ENCODE measurements at regions not wholly inside any gene's neighbourhood (a gene's known extent, or its start where the extent isn't known, plus 50 kb on each side); places are given as distances from the start of the nearest gene placed in this dataset.

DNA sequence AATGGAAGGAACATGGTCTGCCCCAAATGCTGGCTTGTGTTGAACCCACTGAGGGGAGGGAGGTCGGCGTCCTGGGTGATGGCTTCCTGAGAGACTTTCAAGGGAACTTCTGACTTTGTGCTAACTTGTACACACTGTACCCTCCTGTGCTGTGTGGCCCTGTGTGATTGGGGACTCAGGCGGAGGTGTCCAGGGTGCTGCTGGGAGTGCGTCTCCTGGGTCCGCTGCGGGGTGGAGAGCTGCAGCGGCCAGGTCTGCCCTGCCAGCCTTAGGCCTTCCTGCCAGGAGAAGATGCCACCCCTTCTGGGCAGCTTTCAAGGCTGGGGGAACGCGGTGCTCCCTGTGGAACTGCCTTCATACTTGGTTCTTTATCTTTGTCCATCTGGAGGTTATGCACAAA lies 170.1 kb downstream of the URI1 start:
- no peak for DNase-seq (ENCODE audit: low read depth in 1 of 2, low spot score in 2 of 2)
- Histone ChIP-seq H3K56ac (replicated peaks; ENCODE audit: insufficient read length, low read depth, low read length) (no peak overlapping the region), H2BK20ac (ENCODE audit: low read length) (no peak overlapping the region), H2BK15ac (ENCODE audit: low read length) (no peak overlapping the region), H2BK120ac (replicated peaks; ENCODE audit: low read depth, low read length) (no peak overlapping the region), H3K27me3 (replicated peaks in 1 of 4; ENCODE audit: control insufficient read depth in 3 of 4, extremely low read depth in 1 of 4, insufficient read depth in 3 of 4, low read length in 3 of 4) (no peaks in the 10 kb centered on the region), H4K5ac (ENCODE audit: insufficient read length, low read depth, low read length) (no peak overlapping the region), H3K14ac (ENCODE audit: insufficient read length) (no peak overlapping the region), H2AFZ (ENCODE audit: low read length) (no peak overlapping the region), H3K18ac (ENCODE audit: extremely low read depth, low read length) (no peak overlapping the region), H3K79me1 (ENCODE audit: low read depth, low read length) (no peaks in the 10 kb centered on the region; the same call in 1 of the 2 replicates), H3K27ac (ENCODE audit: low read depth, low read length) (no peak overlapping the region), H2BK12ac (ENCODE audit: low read depth, low read length) (no peak overlapping the region), H3K4me3 (ENCODE audit: extremely low read depth in 1 of 4, insufficient read depth in 2 of 4, low read depth in 3 of 4, low read length in 4 of 4) (no peak overlapping the region), H3K4ac (replicated peaks; ENCODE audit: insufficient read length, low read depth, low read length) (no peak overlapping the region), H3K4me2 (ENCODE audit: insufficient read depth in 1 of 2, low read depth in 2 of 2, low read length in 2 of 2) (no peak overlapping the region), H3K4me1 (replicated peaks in 1 of 4; ENCODE audit: control insufficient read depth in 3 of 4, insufficient read depth in 4 of 4, low read length in 3 of 4) (no peaks in the 10 kb centered on the region; a peak in 2 of 7 replicates), H3K9me3 (ENCODE audit: insufficient read depth in 2 of 2, low read depth in 1 of 2, low read length in 1 of 2) (no peaks in the 10 kb centered on the region), H3K9ac (replicated peaks in 1 of 4; ENCODE audit: extremely low read depth in 1 of 4, low read depth in 3 of 4, low read length in 3 of 4) (no peak overlapping the region), H4K91ac (replicated peaks; ENCODE audit: insufficient read length, low read length) (no peak overlapping the region), H2AK5ac (ENCODE audit: low read depth, low read length) (no peak overlapping the region), H3K36me3 (ENCODE audit: control insufficient read depth in 2 of 4, insufficient read depth in 4 of 4, low read length in 3 of 4) (no peaks in the 10 kb centered on the region), H4K8ac (ENCODE audit: extremely low read depth, insufficient read depth, low read length) (no peak overlapping the region), H3K79me2 (ENCODE audit: control insufficient read depth in 1 of 2, insufficient read depth in 2 of 2, low read length in 2 of 2) (no peaks in the 10 kb centered on the region), H3K23me2 (ENCODE audit: low read depth, low read length) (peaks cover 10% of the 10 kb centered on the region; the same call in 1 of the 2 replicates), H4K20me1 (replicated peaks in 1 of 2; ENCODE audit: control insufficient read depth in 1 of 2, insufficient read depth in 2 of 2, low read length in 2 of 2) (peaks cover 0 to 9% of the 10 kb centered on the region in 2 experiments), H3K23ac (ENCODE audit: insufficient read length) (no peak overlapping the region), H2BK5ac (ENCODE audit: low read depth, low read length) (no peak overlapping the region)
- ChIA-PET POLR2A (ENCODE audit: partially characterized antibody) (no interaction called here), CTCF (ENCODE audit: partially characterized antibody) (no interaction called here)
- TF ChIP-seq BRCA1 (IDR thresholded peaks at IDR 0.05; ENCODE audit: low read depth, low read length) (no peak), JUN (IDR thresholded peaks at IDR 0.05; ENCODE audit: low read depth, low read length) (no peak), HDAC2 (IDR thresholded peaks at IDR 0.05; ENCODE audit: borderline replicate concordance in 1 of 2, low read depth in 2 of 2, low read length in 2 of 2) (no peak), HDAC6 (IDR thresholded peaks at IDR 0.05; ENCODE audit: low read depth, low read length) (no peak), ZNF274 (IDR thresholded peaks at IDR 0.05; ENCODE audit: borderline replicate concordance, extremely low read depth, low read length) (no peak), NANOG (IDR thresholded peaks at IDR 0.05; ENCODE audit: insufficient read depth, low read depth, low read length, poor library complexity, severe bottlenecking) (no peak), SP1 (IDR thresholded peaks at IDR 0.05; ENCODE audit: low read depth, low read length) (no peak), TBP (IDR thresholded peaks at IDR 0.05; ENCODE audit: low read depth, low read length) (no peak)
- WGBS, 2 experiments (ENCODE audit: extremely low coverage in 1 of 2, insufficient coverage in 1 of 2, insufficient read length in 1 of 2, insufficient replicate concordance in 2 of 2, low coverage in 1 of 2, low lambda C conversion rate in 2 of 2, missing lambda C conversion rate in 1 of 2) = 88% methylated on average over 9 of the region's 9 CpGs; no CpG with 5 or more reads in 1 of the 2 experiments
- FAIRE-seq = no peak

Measured in H1 (cell line).